ENCODE measurements at regions not wholly inside any gene's neighbourhood (a gene's known extent, or its start where the extent isn't known, plus 50 kb on each side); places are given as distances from the start of the nearest gene placed in this dataset.
"Not testable (repeated sequence)": the region's sequence is repeated elsewhere in the genome, so short reads cannot be mapped to it uniquely, and the experiment has no call there.

DNA sequence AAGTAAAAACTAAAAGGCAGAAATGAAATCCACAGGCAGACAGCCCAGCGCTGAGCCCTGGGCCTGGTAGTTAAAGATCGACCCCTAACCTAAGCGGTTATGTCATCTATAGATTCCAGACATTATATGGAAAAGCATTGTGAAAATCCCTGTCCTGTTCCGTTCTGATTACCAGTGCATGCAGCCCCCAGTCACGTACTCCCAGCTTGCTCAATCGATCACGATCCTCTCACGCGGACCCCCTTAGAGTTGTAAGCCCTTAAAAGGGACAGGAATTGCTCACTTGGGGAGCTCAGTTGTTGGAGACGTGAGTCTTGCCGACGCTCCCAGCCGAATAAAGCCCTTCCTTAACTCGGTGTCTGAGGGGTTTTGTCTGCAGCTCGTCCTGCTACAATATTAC lies 166.8 kb upstream of the TMCC3 start:
- not testable (repeated sequence) for TF ChIP-seq CTCF (IDR thresholded peaks at IDR 0.05; ENCODE audit: extremely low read depth in 1 of 2, insufficient read depth in 1 of 2, low read depth in 1 of 2, low read length in 2 of 2); POLR2AphosphoS5 (IDR thresholded peaks at IDR 0.05; ENCODE audit: insufficient read depth, low read depth, low read length)
